K562 (cell line): ENCODE measurements at regions not wholly inside any gene's neighbourhood (a gene's known extent, or its start where the extent isn't known, plus 50 kb on each side); places are given as distances from the start of the nearest gene placed in this dataset.

Experiments
- EZH2 ChIP-seq: IDR thresholded peaks from 2 replicates; pipeline ENCODE4 v1.6.1; 2012; ENCODE audit warnings: low read depth, mild to moderate bottlenecking, inconsistent platforms, low read length, borderline replicate concordance
- GABPB2 ChIP-seq: fragments of 250-450 bp; sonication (Bioruptor Pico); conservative IDR thresholded peaks from 2 replicates; pipeline ENCODE4 v1.5.1; 2021; ENCODE audit warnings: mild to moderate bottlenecking
- TCF7 ChIP-seq: sonication (generic); IDR thresholded peaks from 2 replicates; pipeline ENCODE4 v1.6.1; 2016; ENCODE audit warnings: antibody characterized with exemption, borderline replicate concordance
- TF ChIP-seq, protein P1 (sequence below): sonication (generic); formaldehyde crosslinking; IDR thresholded peaks from 2 replicates; pipeline ENCODE4 v1.8.0; 2023; ENCODE audit warnings: mild to moderate bottlenecking, missing genetic modification reagents
- TF ChIP-seq, protein P2 (sequence below): fragments of 450-650 bp; conservative IDR thresholded peaks from 2 replicates; pipeline ENCODE4 v1.6.1; 2016; ENCODE audit warnings: missing genetic modification characterization, low read depth, mild to moderate bottlenecking, missing compliant biosample characterization, moderate library complexity
- TF ChIP-seq, protein P3 (sequence below): fragments of 450-650 bp; IDR thresholded peaks from 2 replicates; pipeline ENCODE4 v1.7.1; 2018; ENCODE audit warnings: mild to moderate bottlenecking, low read depth; ENCODE audit not compliant: partially characterized antibody

DNA sequence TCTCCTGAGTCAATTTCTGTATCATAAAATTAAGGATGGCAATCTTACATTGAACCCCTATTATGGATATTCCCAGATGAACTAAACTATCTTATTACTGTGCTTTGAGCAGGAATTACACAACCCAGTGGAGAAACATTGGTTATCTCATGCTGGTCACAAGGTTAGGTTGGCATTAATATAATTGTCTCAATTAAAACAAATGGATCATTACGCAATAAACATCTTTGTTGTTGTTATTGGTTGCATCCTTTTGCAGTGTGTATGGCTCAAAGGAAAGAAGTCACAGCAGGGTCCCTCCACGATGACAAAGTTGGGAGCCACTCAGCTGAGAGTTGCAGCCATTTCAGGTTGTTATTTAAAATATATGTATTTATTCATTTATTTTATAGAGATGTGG is 297.0 kb upstream of the KLF4 start (continued):
- TF ChIP-seq, protein P1, sequence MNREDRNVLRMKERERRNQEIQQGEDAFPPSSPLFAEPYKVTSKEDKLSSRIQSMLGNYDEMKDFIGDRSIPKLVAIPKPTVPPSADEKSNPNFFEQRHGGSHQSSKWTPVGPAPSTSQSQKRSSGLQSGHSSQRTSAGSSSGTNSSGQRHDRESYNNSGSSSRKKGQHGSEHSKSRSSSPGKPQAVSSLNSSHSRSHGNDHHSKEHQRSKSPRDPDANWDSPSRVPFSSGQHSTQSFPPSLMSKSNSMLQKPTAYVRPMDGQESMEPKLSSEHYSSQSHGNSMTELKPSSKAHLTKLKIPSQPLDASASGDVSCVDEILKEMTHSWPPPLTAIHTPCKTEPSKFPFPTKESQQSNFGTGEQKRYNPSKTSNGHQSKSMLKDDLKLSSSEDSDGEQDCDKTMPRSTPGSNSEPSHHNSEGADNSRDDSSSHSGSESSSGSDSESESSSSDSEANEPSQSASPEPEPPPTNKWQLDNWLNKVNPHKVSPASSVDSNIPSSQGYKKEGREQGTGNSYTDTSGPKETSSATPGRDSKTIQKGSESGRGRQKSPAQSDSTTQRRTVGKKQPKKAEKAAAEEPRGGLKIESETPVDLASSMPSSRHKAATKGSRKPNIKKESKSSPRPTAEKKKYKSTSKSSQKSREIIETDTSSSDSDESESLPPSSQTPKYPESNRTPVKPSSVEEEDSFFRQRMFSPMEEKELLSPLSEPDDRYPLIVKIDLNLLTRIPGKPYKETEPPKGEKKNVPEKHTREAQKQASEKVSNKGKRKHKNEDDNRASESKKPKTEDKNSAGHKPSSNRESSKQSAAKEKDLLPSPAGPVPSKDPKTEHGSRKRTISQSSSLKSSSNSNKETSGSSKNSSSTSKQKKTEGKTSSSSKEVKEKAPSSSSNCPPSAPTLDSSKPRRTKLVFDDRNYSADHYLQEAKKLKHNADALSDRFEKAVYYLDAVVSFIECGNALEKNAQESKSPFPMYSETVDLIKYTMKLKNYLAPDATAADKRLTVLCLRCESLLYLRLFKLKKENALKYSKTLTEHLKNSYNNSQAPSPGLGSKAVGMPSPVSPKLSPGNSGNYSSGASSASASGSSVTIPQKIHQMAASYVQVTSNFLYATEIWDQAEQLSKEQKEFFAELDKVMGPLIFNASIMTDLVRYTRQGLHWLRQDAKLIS = no peak
- no peak for TF ChIP-seq TCF7
- no peak for TF ChIP-seq EZH2
- TF ChIP-seq GABPB2 (CRISPR knock-in tag) = no peak
- TF ChIP-seq, protein P2, sequence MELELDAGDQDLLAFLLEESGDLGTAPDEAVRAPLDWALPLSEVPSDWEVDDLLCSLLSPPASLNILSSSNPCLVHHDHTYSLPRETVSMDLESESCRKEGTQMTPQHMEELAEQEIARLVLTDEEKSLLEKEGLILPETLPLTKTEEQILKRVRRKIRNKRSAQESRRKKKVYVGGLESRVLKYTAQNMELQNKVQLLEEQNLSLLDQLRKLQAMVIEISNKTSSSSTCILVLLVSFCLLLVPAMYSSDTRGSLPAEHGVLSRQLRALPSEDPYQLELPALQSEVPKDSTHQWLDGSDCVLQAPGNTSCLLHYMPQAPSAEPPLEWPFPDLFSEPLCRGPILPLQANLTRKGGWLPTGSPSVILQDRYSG = no peak
- TF ChIP-seq, protein P3, sequence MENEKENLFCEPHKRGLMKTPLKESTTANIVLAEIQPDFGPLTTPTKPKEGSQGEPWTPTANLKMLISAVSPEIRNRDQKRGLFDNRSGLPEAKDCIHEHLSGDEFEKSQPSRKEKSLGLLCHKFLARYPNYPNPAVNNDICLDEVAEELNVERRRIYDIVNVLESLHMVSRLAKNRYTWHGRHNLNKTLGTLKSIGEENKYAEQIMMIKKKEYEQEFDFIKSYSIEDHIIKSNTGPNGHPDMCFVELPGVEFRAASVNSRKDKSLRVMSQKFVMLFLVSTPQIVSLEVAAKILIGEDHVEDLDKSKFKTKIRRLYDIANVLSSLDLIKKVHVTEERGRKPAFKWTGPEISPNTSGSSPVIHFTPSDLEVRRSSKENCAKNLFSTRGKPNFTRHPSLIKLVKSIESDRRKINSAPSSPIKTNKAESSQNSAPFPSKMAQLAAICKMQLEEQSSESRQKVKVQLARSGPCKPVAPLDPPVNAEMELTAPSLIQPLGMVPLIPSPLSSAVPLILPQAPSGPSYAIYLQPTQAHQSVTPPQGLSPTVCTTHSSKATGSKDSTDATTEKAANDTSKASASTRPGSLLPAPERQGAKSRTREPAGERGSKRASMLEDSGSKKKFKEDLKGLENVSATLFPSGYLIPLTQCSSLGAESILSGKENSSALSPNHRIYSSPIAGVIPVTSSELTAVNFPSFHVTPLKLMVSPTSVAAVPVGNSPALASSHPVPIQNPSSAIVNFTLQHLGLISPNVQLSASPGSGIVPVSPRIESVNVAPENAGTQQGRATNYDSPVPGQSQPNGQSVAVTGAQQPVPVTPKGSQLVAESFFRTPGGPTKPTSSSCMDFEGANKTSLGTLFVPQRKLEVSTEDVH = no peak
